Progenitor cell of endocrine pancreas (in vitro differentiated cells): ENCODE measurements at regions not wholly inside any gene's neighbourhood (a gene's known extent, or its start where the extent isn't known, plus 50 kb on each side); places are given as distances from the start of the nearest gene placed in this dataset.

Experiments
- DNase-seq: peaks from one replicate; pipeline ENCODE4 v3.0.0; 2021; ENCODE audit warnings: low spot score; ENCODE audit not compliant: unreplicated experiment
- H3K27ac Mint-ChIP-seq: 2 replicates; pipeline ENCODE4 v1.8.0; 2021; ENCODE audit warnings: mild to moderate bottlenecking, moderate library complexity, mixed read lengths
- H3K27me3 Mint-ChIP-seq: 2 replicates; pipeline ENCODE4 v1.8.0; 2021; ENCODE audit warnings: mixed read lengths
- H3K36me3 Mint-ChIP-seq: 2 replicates; pipeline ENCODE4 v1.8.0; 2022; ENCODE audit warnings: mixed read lengths; ENCODE audit not compliant: insufficient read depth
- H3K4me1 Mint-ChIP-seq: 2 replicates; pipeline ENCODE4 v1.8.0; 2021; ENCODE audit warnings: low read depth, mixed read lengths
- H3K4me3 Mint-ChIP-seq: 2 replicates; pipeline ENCODE4 v1.8.0; 2021; ENCODE audit warnings: low read depth, mild to moderate bottlenecking, moderate library complexity, mixed read lengths
- H3K9me3 Mint-ChIP-seq: 2 replicates; pipeline ENCODE4 v1.8.0; 2021; ENCODE audit warnings: low read depth, mixed read lengths
- CTCF ChIP-seq: fragments of 200-600 bp; sonication (generic); IDR thresholded peaks from one replicate; pipeline ENCODE4 v1.5.0; 2021; ENCODE audit warnings: antibody characterized with exemption, mild to moderate bottlenecking; ENCODE audit not compliant: unreplicated experiment

- no peaks in the 10 kb centered on the region for H3K9me3 Mint-ChIP-seq
- DNase-seq: no peak
Measured at GRCh38 chr16:62177351-62178203, 141.3 kb upstream of the CDH8 start.

DNA sequence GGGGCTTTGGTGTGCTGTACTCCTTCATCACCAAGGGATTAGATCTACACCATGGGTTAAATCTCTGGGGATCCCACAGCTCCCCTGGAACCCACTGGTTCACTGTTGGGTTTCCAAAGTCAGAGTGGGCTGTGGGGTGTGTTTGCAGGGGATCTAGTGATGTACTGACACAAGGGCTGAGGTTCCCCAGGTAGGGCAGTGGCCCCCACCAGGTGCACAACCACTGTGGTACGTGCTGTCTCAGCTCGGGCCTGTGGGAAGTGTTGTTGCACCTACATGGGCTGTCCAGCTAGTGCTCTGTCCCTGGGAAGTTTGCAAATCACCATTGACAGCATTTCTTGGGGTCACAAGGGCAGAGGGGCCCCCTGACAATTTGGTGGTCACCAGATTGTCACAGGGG, 134.4 kb upstream of the CDH8 start:
- Mint-ChIP-seq H3K27ac (no peak overlapping the region), H3K4me1 (no peaks in the 10 kb centered on the region), H3K9me3 (peaks cover 18% of the 10 kb centered on the region), H3K36me3 (no peaks in the 10 kb centered on the region), H3K4me3 (no peak overlapping the region), H3K27me3 (no peaks in the 10 kb centered on the region)
- no peak for DNase-seq
- TF ChIP-seq CTCF: no peak

More at GRCh38 chr16:62177351-62178203, 141.3 kb upstream of the CDH8 start:
- Mint-ChIP-seq H3K4me3 (no peak overlapping the region), H3K27ac (no peak overlapping the region), H3K4me1 (no peaks in the 10 kb centered on the region), H3K36me3 (no peaks in the 10 kb centered on the region), H3K27me3 (peaks cover 12% of the 10 kb centered on the region)
- TF ChIP-seq CTCF: no peak

DNA sequence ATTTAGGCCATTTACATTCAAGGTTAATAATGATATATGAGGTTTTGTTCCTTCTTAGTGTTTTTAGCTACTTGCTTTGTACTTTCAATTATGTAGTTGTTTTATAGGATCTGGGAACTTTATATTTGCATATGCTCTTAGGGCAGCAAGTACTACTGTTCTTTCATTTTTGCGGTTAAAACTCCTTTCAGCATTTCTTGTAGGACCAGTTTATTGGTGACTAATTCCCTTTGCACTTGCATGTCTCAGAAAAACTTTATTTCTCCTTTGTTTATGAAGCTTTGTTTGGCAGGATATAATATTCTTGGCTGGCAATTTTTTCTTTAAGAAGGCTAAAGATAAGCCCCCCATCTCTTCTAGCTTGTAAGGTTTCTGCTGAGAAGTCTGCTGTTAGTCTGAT, 131.3 kb upstream of the CDH8 start:
- no peaks in the 10 kb centered on the region for H3K4me1 Mint-ChIP-seq
- no peak for DNase-seq
- H3K36me3 Mint-ChIP-seq: no peaks in the 10 kb centered on the region
- H3K9me3 Mint-ChIP-seq: peaks cover 26% of the 10 kb centered on the region
- H3K27ac Mint-ChIP-seq: no peak overlapping the region
- no peaks in the 10 kb centered on the region for H3K27me3 Mint-ChIP-seq
- no peak for TF ChIP-seq CTCF
- no peak overlapping the region for H3K4me3 Mint-ChIP-seq

DNA sequence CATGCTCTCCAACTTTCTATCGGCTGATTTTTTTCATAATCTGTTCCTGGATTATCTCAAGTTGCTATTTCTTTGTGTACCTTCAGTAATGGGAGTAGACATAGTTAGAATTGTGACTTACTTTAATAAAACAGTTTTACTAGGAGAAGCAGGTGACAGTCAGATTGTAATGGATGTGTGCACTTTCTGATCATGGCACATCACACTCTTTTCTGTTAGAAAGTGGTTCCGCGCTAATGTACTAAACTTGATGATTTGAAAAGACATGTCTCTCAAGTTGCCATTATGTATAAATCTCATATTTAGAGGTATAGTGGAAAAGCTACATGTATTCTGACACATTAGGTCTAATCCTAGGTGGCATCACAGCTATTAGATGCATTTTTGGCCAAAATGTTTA, 121.3 kb upstream of the CDH8 start:
- H3K27ac Mint-ChIP-seq: no peak overlapping the region
- no peaks in the 10 kb centered on the region for H3K4me1 Mint-ChIP-seq
- no peak for TF ChIP-seq CTCF
- H3K9me3 Mint-ChIP-seq: no peaks in the 10 kb centered on the region
- DNase-seq: no peak
- no peak overlapping the region for H3K4me3 Mint-ChIP-seq
- no peaks in the 10 kb centered on the region for H3K27me3 Mint-ChIP-seq
- H3K36me3 Mint-ChIP-seq: no peaks in the 10 kb centered on the region

- no peaks in the 10 kb centered on the region for H3K4me1 Mint-ChIP-seq
Measured at GRCh38 chr16:62156971-62157370, 120.7 kb upstream of the CDH8 start.

More at GRCh38 chr16:62156971-62157370, 120.7 kb upstream of the CDH8 start:
- no peak overlapping the region for H3K4me3 Mint-ChIP-seq
- H3K27me3 Mint-ChIP-seq: no peaks in the 10 kb centered on the region
- DNase-seq: no peak
- H3K36me3 Mint-ChIP-seq: no peaks in the 10 kb centered on the region
- TF ChIP-seq CTCF: no peak
- no peak overlapping the region for H3K27ac Mint-ChIP-seq
- H3K9me3 Mint-ChIP-seq: no peaks in the 10 kb centered on the region
